ENCODE measurements at regions not wholly inside any gene's neighbourhood (a gene's known extent, or its start where the extent isn't known, plus 50 kb on each side); places are given as distances from the start of the nearest gene placed in this dataset.

DNA sequence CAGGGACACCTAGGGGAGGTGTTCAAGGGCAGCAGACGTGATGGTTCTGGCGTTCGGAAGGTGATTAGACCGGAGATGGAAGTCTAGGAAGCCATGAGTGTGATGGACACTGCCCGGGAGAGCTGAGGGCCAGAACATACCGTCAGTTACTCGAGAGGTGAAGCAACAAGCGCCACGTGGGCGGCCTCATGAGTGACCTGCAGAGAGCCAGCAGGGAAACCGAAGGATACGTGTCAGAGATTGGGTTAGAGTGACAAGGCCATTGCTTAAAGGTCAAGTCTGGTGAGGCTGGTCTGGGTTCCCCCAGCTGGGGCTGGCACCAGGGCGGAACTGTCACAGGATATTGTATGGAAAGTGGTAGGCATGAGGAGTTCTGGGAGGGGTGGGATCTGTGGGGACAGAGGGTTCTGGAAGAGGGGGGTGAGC lies 60.0 kb downstream of the C9orf50 start (continued):
- TF ChIP-seq, protein P1, sequence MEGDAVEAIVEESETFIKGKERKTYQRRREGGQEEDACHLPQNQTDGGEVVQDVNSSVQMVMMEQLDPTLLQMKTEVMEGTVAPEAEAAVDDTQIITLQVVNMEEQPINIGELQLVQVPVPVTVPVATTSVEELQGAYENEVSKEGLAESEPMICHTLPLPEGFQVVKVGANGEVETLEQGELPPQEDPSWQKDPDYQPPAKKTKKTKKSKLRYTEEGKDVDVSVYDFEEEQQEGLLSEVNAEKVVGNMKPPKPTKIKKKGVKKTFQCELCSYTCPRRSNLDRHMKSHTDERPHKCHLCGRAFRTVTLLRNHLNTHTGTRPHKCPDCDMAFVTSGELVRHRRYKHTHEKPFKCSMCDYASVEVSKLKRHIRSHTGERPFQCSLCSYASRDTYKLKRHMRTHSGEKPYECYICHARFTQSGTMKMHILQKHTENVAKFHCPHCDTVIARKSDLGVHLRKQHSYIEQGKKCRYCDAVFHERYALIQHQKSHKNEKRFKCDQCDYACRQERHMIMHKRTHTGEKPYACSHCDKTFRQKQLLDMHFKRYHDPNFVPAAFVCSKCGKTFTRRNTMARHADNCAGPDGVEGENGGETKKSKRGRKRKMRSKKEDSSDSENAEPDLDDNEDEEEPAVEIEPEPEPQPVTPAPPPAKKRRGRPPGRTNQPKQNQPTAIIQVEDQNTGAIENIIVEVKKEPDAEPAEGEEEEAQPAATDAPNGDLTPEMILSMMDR (IDR thresholded peaks at IDR 0.05 in 2 of 3, conservative IDR thresholded peaks at IDR 0.05 in 1 of 3; ENCODE audit: borderline replicate concordance in 1 of 3, insufficient read depth in 1 of 3, low read depth in 2 of 3, low read length in 2 of 3) = no peak
- TF ChIP-seq FOSL1 (IDR thresholded peaks at IDR 0.05; ENCODE audit: low read depth) = no peak
- no peak for TF ChIP-seq EGR1 (IDR thresholded peaks at IDR 0.05; ENCODE audit: low read depth)
- TF ChIP-seq YY1 (IDR thresholded peaks at IDR 0.05; ENCODE audit: extremely low read depth, insufficient replicate concordance, low read depth, low read length) = no peak

DNA sequence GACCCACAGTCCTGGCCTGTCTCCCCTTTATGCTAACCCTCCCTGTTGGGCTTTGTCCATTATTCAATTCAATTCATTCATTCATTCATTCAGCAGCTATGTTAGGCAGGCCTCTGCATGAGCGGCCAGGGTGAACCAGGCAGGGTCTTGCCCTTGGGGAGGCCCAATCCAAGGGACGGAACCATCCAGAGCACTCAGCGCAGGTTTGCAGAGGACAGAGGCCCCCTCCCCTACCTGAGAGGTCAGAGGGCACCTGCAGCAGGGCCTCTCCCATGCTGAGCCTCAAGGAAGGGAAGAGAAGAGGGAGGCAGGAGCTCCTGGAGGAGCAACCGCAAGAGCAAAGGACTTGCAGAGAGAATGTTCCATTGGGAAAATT lies 61.4 kb downstream of the C9orf50 start:
- RAD21 ChIA-PET (ENCODE audit: low non-redundant PET in 1 of 2, low total read pairs in 2 of 2, uncharacterized antibody in 2 of 2, unreplicated experiment in 2 of 2) = interaction anchor here in 1 of 2 experiments (0.7 kb wide), 1 partner anchor 417 kb away, joined by 3 read pairs; no protein-coding TSS in a partner anchor
- TF ChIP-seq SRF (IDR thresholded peaks at IDR 0.05; ENCODE audit: low read depth) (no peak), ELF1 (IDR thresholded peaks at IDR 0.05; ENCODE audit: borderline replicate concordance, low read depth) (no peak), CBX3 (IDR thresholded peaks at IDR 0.05; ENCODE audit: low read depth) (no peak), CEBPB (IDR thresholded peaks at IDR 0.05; ENCODE audit: low read depth) (no peak), EGR1 (IDR thresholded peaks at IDR 0.05; ENCODE audit: low read depth) (no peak), JUND (IDR thresholded peaks at IDR 0.05) (no peak), TCF7L2 (IDR thresholded peaks at IDR 0.05; ENCODE audit: borderline replicate concordance, extremely low read depth, insufficient read depth, insufficient read length) (no peak), ZFX (IDR thresholded peaks at IDR 0.05) (no peak; the same call in 1 of the 2 replicates), EZH2 (IDR thresholded peaks at IDR 0.05) (no peak), POLR2A (IDR thresholded peaks at IDR 0.05; ENCODE audit: borderline replicate concordance, extremely low read depth, insufficient read depth, insufficient read length) (no peak), FOSL1 (IDR thresholded peaks at IDR 0.05; ENCODE audit: low read depth) (no peak), RAD21 (IDR thresholded peaks at IDR 0.05; ENCODE audit: low read depth) (no peak), SIN3A (IDR thresholded peaks at IDR 0.05; ENCODE audit: low read depth) (no peak)
- TF ChIP-seq, protein P2, sequence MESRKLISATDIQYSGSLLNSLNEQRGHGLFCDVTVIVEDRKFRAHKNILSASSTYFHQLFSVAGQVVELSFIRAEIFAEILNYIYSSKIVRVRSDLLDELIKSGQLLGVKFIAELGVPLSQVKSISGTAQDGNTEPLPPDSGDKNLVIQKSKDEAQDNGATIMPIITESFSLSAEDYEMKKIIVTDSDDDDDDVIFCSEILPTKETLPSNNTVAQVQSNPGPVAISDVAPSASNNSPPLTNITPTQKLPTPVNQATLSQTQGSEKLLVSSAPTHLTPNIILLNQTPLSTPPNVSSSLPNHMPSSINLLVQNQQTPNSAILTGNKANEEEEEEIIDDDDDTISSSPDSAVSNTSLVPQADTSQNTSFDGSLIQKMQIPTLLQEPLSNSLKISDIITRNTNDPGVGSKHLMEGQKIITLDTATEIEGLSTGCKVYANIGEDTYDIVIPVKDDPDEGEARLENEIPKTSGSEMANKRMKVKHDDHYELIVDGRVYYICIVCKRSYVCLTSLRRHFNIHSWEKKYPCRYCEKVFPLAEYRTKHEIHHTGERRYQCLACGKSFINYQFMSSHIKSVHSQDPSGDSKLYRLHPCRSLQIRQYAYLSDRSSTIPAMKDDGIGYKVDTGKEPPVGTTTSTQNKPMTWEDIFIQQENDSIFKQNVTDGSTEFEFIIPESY (IDR thresholded peaks at IDR 0.05; ENCODE audit: extremely low read depth, insufficient replicate concordance, low read length) = no peak
- TF ChIP-seq, protein P3, sequence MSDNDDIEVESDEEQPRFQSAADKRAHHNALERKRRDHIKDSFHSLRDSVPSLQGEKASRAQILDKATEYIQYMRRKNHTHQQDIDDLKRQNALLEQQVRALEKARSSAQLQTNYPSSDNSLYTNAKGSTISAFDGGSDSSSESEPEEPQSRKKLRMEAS (IDR thresholded peaks at IDR 0.05) = no peak
- TF ChIP-seq, protein P4, sequence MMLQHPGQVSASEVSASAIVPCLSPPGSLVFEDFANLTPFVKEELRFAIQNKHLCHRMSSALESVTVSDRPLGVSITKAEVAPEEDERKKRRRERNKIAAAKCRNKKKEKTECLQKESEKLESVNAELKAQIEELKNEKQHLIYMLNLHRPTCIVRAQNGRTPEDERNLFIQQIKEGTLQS (IDR thresholded peaks at IDR 0.05) = no peak
- TF ChIP-seq, protein P5, sequence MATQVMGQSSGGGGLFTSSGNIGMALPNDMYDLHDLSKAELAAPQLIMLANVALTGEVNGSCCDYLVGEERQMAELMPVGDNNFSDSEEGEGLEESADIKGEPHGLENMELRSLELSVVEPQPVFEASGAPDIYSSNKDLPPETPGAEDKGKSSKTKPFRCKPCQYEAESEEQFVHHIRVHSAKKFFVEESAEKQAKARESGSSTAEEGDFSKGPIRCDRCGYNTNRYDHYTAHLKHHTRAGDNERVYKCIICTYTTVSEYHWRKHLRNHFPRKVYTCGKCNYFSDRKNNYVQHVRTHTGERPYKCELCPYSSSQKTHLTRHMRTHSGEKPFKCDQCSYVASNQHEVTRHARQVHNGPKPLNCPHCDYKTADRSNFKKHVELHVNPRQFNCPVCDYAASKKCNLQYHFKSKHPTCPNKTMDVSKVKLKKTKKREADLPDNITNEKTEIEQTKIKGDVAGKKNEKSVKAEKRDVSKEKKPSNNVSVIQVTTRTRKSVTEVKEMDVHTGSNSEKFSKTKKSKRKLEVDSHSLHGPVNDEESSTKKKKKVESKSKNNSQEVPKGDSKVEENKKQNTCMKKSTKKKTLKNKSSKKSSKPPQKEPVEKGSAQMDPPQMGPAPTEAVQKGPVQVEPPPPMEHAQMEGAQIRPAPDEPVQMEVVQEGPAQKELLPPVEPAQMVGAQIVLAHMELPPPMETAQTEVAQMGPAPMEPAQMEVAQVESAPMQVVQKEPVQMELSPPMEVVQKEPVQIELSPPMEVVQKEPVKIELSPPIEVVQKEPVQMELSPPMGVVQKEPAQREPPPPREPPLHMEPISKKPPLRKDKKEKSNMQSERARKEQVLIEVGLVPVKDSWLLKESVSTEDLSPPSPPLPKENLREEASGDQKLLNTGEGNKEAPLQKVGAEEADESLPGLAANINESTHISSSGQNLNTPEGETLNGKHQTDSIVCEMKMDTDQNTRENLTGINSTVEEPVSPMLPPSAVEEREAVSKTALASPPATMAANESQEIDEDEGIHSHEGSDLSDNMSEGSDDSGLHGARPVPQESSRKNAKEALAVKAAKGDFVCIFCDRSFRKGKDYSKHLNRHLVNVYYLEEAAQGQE (IDR thresholded peaks at IDR 0.05; ENCODE audit: low read depth) = no peak

More for the DNA sequence above, 61.4 kb downstream of the C9orf50 start:
- peak overlapping the region; percentile 85 for H3K4me2 ChIP-seq (ENCODE audit: low read length)
- H3K27me3 ChIP-seq (ENCODE audit: insufficient read depth, low read length) = no peaks in the 10 kb centered on the region
- ChIA-PET CTCF (interaction anchor here (0.9 kb wide), 1 partner anchor 10 kb away, joined by 3 read pairs; no protein-coding TSS in a partner anchor), POLR2A (interaction anchor here (0.8 to 1.3 kb wide), 5 partner anchors 8 to 419 kb away, joined by 3 to 9 read pairs (median 3); partner anchors contain the start of gene IER5L)
- no peaks in the 10 kb centered on the region for H3K9me3 ChIP-seq (ENCODE audit: control insufficient read depth in 1 of 2, insufficient read depth in 1 of 2, low read depth in 1 of 2, low read length in 2 of 2)
- no peak overlapping the region for H3K4me3 ChIP-seq (replicated peaks in 1 of 2; ENCODE audit: low read depth in 1 of 2, low read length in 2 of 2)
- BruUV-seq (replicated peaks) = no TSS peak
- ATAC-seq = no peak
- no peaks in the 10 kb centered on the region for H3K79me2 ChIP-seq (ENCODE audit: insufficient read depth, low read length)
- no peaks in the 10 kb centered on the region for H3K9me2 ChIP-seq (ENCODE audit: insufficient read depth)
- no peak for DNase-seq (ENCODE audit: low read depth, low spot score)
- peaks cover 76 to 90% of the 10 kb centered on the region in 2 experiments for H3K4me1 ChIP-seq (ENCODE audit: control insufficient read depth in 1 of 2, insufficient read depth in 2 of 2, low read length in 2 of 2)
- no peak overlapping the region for H2AFZ ChIP-seq (ENCODE audit: low read depth, low read length, poor library complexity, severe bottlenecking)
- H3K36me3 ChIP-seq (ENCODE audit: control insufficient read depth in 1 of 2, insufficient read depth in 2 of 2, low read length in 2 of 2) = no peaks in the 10 kb centered on the region
- H4K20me1 ChIP-seq (ENCODE audit: insufficient read depth) = no peaks in the 10 kb centered on the region
- H3K27ac ChIP-seq (ENCODE audit: low read depth, low read length) = peak overlapping the region; percentile 97
- intact Hi-C loops (cut with micrococcal nuclease) = loop anchor here (5.0 kb wide), 1 partner anchor 382 kb away; the partner anchor contains the start of gene IER5L
- peak overlapping the region; percentile 69 for H3K9ac ChIP-seq (ENCODE audit: low read length)
